GM18907 (cell line): ENCODE measurements at regions not wholly inside any gene's neighbourhood (a gene's known extent, or its start where the extent isn't known, plus 50 kb on each side); places are given as distances from the start of the nearest gene placed in this dataset.

Experiments used
- ATAC-seq: cut with Tn5 transposase; IDR thresholded peaks from one replicate; pipeline ENCODE4 v1.9.1; 2021; ENCODE audit warnings: mild to moderate bottlenecking, moderate library complexity; ENCODE audit not compliant: unreplicated experiment

- ATAC-seq, result no peak
Measured at GRCh38 chr6:167437888-167438484, 113.1 kb downstream of the TTLL2 start.

- ATAC-seq, result no peak
Measured at GRCh38 chr6:167441715-167442206, 116.9 kb downstream of the TTLL2 start.

- ATAC-seq, result no peak
Measured at GRCh38 chr6:167442245-167442644, 117.4 kb downstream of the TTLL2 start.

DNA sequence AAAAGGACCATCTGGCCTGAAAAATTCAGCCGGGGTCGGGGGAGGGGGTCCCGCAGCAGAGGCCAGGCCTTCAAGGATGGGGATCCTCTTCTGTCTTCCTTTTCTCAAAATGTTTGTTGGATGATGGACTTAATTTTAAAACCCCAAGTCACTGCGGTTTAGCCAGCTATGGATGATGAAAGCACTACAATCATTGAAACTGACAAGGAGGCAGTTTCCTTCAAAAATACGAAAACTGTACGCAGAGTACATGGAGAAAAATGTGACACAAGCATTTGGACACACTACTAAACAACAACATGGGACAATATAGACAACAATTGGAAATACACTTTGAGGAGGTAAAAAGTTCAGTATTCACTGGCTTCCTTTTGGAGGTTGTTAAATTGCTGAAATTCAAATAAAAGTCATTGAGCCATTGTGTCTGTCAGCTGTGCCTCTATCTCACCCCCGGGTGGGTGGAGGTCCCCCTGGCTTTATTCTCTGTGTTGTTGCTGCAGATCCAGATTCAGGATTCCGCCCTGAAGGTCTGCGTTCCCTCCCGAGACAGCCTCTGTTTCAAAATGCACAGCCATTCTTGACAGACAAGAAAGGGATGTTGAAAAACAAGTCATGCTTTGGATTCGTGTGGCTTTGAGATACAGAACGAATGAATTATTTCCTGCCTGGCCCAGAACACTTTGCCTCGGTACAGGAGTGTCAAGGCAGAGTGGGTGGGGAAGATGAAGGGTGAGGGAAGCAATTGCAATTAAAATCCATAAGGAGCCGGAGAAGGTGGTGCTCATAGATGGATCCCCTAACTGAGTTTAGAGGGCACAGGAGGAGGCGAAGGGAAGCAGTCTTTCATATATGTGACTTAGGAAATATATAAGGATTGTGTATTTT lies 118.2 kb downstream of the TTLL2 start:
- ATAC-seq, result no peak

DNA sequence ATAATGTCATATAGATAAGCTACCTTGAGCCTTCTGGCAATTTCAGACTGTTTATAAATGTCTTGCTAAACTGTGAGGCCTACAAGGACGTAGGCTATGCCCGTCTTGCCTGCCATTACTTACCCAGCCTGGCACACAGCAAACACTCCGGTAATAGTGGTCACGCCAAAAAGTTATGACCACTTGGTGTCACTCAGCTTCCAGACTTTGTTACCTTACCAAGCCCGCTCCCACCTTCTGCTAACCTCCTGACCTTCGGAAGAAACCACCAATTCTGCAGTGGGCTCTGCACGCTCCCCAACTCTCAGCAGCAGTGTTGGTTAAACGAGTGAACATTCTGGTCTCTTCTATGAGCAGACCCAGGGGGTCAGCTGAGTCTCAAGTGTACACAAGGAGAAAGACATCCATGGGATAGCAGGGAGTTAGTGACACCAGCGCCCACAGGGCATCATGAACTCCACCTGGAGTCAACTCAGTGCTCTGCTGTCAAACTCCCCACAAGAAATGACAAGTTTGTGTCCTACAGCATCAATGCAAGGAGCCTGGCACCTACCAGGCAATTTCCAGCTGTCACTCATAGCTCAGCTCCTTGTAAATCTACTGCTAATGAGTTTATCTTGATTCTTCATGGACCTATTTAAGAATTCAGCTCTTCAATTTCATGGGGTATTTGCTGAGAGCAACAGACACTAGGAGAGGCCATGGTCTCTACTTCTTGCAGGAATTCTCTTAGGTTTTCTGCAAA lies 119.9 kb downstream of the TTLL2 start:
- no peak for ATAC-seq

DNA sequence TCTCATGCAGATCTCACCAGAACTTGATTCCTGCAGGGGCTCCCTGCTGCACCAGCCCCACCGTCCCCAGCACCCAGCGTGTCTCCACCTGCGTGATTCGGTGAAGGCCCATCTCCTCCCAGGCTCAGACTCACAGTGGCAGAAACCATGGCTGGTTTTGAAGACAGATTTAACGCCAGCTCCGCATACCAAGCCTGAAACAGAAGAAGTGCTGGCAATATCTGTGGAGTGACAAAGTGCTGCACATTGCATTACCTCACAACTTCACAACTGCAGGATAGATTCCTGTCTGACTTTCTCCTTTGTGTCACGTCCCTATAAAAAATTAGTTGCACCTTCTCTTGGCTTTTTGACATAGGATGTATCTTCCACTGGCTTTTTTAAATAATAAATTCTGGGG lies 120.7 kb downstream of the TTLL2 start:
- ATAC-seq, result no peak

DNA sequence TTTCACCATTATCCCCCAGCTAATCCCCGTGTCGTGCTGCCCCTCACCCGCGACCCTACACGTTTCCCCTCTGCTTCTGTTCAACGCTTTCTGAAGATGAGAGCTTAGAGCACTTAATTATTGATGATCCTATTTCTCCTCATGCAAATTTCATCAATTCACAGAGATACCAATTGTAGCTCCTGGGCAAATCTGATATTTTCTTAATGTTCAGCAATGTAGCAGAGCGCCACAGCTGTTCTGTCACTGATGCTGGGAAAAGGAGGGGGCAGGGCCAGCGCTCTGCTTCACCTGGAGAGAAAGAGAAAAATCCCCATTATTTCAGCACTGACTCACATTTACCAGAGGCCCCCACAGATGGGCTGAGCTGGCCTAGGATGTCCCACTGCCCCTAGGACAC lies 121.2 kb downstream of the TTLL2 start:
- ATAC-seq, result no peak

- no peak for ATAC-seq
Measured at GRCh38 chr6:167446971-167447370, 122.1 kb downstream of the TTLL2 start.

DNA sequence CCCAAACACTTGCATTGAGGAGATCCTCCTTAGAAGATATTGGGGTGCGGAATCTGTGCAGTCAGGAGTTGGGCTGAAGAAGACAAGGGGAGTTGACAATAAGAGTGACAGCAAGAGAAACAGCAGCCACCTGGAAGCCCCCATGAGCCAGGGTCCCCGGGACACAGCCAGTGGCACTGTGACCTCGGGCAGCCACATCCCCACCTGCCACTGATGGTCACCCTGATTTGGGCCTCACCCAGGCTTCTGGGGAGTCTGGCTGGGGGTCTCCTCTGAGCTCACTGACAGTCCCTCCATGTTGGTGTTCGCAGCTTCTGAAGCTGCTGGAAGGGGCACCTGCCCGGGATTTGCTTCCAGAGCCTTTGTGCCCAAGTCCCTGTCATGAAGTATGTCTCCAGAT lies 123.5 kb downstream of the TTLL2 start:
- ATAC-seq, result no peak

DNA sequence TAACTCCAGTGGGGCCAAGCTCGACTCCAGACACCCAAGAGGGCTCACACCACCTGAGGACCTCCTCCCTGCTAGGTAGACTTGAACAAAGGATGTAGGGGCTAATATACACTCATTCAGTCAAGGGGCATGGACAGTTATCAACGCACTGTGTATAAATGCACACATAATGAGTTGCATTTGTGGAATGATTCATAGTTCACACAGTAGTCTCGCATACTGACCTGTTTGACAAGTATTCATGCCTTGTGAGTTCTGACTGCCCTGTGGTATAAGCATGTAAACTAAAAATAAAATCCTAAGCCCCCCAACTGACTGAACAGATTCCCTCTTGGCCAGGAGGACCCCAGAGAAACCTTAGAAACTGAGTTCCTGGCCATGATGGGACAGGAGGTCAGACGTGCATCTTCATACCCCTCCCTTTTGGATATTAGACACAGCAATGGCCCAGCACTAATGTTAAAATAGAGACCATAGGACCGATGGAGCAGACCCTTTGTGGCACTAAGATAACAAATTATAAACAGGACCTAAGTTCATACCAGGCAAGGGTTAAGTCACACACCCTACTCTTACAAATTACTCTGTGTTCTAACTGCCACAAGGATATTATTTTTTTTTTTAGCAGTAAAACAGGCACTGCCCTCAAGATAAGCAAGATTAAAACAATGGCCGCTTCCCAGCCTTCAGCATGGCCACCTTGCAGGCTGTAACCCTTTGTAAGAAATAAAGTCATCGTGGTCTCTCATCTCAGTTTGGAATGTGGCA lies 124.4 kb downstream of the TTLL2 start:
- no peak for ATAC-seq

DNA sequence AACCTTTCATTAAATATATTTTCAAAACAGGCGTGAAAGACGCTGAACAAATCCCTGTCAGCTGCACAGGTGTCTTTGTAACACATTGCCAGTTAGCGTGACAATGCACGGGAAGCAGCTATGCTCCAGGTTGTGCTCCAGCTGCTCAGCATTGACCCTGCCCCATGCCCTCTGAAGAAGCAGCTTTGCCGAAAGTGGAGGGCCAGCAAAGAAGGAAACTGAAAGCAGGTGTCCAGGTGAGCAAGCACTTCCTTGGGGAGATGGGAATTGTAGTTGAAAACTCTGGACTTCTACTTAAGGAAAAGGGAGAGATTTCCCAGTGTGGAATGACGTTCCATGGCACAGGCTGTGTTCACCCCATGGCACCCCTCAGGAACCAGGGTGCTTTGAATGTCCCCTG lies 125.7 kb downstream of the TTLL2 start:
- no peak for ATAC-seq

GRCh38 chr6:167452338-167453081 lies 127.6 kb downstream of the TTLL2 start:
- ATAC-seq, result no peak

DNA sequence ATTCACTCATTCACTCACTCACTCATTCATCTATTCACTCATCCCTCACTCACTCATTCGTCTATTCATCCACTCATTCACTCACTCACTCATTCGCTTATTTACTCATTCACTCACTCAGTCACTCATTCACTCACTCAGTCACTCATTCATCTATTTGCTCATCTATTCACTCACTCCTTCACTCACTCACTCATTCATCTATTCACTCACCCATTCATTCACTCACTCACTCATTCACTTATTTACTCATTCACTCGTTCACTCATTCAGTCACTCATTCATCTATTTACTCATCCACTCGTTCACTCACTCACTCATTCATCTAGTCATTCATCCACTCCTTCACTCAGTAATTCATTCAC lies 128.2 kb downstream of the TTLL2 start:
- ATAC-seq, result no peak

DNA sequence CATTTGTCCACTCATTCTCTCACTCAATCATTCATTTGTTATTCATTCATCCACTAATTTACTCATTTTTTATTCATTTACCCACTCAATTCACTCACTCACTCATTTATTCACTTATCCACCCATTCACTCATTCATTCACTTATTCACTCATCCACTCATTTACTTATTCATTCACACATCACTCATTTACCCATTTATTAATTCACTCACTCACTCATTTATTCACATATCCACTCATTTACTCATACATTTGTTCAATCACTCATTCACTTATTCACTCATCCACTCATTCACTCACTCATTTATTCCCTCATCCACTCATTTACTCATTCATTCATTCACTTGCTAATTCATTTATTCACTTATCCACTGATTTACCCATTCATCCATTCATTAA lies 129.1 kb downstream of the TTLL2 start:
- ATAC-seq, result no peak

DNA sequence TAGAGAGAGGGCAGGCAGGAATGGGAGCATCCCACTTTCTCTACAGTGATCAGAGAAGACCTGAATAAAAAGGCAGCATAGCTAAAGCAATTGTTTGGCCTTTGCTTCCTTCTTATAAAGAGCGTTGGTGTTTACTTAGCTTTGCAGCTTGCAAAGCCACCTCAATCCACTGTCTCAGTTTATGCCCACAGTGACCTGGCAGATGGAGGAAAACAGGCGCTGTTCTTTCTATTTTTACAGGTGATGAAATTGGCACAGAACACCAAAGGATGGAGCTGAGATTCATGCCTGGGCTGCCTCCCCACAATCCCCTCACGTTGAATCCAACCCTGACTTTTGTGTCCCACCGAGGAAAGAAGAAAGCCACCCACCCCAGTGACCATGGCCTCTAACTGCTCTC lies 130.5 kb downstream of the TTLL2 start:
- no peak for ATAC-seq

- no peak for ATAC-seq
Measured at GRCh38 chr6:167462514-167463312, 137.8 kb downstream of the TTLL2 start.

DNA sequence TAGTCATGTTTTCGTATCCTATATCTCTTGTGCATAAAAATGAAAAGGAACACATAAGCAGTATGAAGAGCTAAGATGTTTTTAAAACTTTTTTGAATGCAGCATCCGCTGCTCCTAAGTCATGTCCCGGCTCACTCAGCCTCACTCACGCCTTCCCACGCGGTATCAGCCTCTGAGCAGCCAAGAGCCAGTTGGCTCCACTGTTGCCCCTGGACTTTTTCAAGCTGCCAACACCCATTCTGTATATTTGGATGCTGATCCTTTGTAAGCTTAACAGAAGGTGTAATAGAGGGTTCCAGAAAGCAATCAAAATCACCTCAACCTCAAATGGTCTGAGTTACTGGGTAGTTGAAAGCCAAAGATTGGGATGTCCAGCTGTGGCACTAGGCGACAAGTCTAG lies 139.3 kb downstream of the TTLL2 start:
- no peak for ATAC-seq

DNA sequence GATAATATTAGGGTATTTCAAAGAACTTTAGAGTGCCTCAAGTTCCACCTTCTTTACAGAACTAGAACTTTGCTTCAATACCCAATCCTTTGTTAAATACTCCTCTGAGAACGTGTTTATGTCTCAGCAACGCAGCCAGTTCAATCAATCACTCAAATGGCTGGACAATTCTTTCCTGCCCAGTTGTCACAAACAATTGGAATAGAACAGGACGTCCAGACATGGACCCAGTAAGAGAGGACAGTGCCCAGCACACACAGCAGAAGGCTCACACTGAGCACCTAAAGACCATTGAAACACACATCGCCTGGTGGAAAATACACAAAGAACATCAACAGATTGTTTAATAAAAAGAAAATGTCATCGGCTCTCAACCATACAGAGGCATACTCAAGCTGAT lies 140.6 kb downstream of the TTLL2 start:
- ATAC-seq, result no peak

DNA sequence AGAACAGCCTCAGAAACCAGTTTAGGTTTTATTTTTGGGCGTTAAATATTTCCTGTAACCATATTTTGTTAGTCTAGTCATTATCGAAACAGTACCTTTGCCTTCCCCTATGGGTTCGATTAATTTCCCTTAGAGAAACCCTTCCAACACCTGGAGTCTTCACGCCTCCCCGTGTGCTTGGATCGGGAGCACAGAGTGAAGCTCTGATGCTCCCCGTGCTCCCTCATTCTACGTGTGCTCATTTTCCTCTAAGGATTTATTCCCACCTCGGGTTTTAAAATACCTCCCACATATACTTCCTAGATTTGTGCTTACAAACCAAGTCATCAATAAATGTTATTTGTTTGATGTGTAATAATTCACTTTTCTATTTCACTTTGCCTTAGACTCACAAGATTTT lies 142.4 kb downstream of the TTLL2 start:
- no peak for ATAC-seq
